Thoracic aorta (tissue), 2 donors: ENCODE measurements at regions not wholly inside any gene's neighbourhood (a gene's known extent, or its start where the extent isn't known, plus 50 kb on each side); places are given as distances from the start of the nearest gene placed in this dataset.

Experiments
- ATAC-seq: fragments of 150-250 bp; one replicate; pipeline ENCODE4 v1.8.0; 2017; ENCODE audit warnings: low read depth; ENCODE audit not compliant: insufficient number of reproducible peaks, low FRiP score
- DNase-seq: peaks from one replicate; pipeline ENCODE4 v3.0.0-alpha.2; 2020; ENCODE audit warnings: low spot score
- H3K27ac ChIP-seq, 2 donors: fragments of 200-600 bp; sonication (generic); 1 replicate in 1 of 2; 2 replicates in 1 of 2; pipeline ENCODE4 v1.5.1; 2016; ENCODE audit warnings: mild to moderate bottlenecking in 2 of 2, moderate library complexity in 2 of 2
- H3K27me3 ChIP-seq: fragments of 200-600 bp; sonication (generic); replicated peaks from 2 replicates; pipeline ENCODE4 v1.6.0; 2016; ENCODE audit warnings: mild to moderate bottlenecking; ENCODE audit not compliant: insufficient read depth
- H3K36me3 ChIP-seq: fragments of 200-600 bp; sonication (generic); one replicate; pipeline ENCODE4 v1.5.1; 2016
- H3K4me1 ChIP-seq, 2 donors: fragments of 200-600 bp; sonication (generic); 1 replicate in 1 of 2; 2 replicates in 1 of 2; pipeline versions ENCODE4 v1.5.1 to v1.6.0; 2016; ENCODE audit warnings: low read depth in 2 of 2, mild to moderate bottlenecking in 1 of 2; ENCODE audit not compliant: control insufficient read depth in 1 of 2
- H3K4me3 ChIP-seq: fragments of 200-600 bp; sonication (generic); 2 replicates; pipeline ENCODE4 v1.5.1; 2016; ENCODE audit warnings: mild to moderate bottlenecking
- H3K9me3 ChIP-seq: fragments of 200-600 bp; sonication (generic); 2 replicates; pipeline ENCODE4 v1.5.1; 2016
- CTCF ChIP-seq: fragments of 200-600 bp; sonication (generic); IDR thresholded peaks from one replicate; pipeline ENCODE4 v1.5.1; 2019; ENCODE audit warnings: antibody characterized with exemption

- H3K9me3 ChIP-seq, result no peaks in the 10 kb centered on the region
- H3K4me3 ChIP-seq, result no peak overlapping the region
- no peaks in the 10 kb centered on the region for H3K36me3 ChIP-seq
- no peak overlapping the region for H3K27ac ChIP-seq
- ATAC-seq, result no peak
- no peaks in the 10 kb centered on the region for H3K4me1 ChIP-seq
- no peak for DNase-seq
- H3K27me3 ChIP-seq, result no peaks in the 10 kb centered on the region
- TF ChIP-seq CTCF, result no peak
These were observed 76.6 kb downstream of the YIPF5 start for GRCh38 chr5:144093868-144094267.

GRCh38 chr5:144100702-144101101, 69.8 kb downstream of the YIPF5 start:
- Histone ChIP-seq H3K27me3 (no peaks in the 10 kb centered on the region), H3K4me1 (no peaks in the 10 kb centered on the region), H3K4me3 (no peak overlapping the region), H3K27ac (no peak overlapping the region), H3K9me3 (no peaks in the 10 kb centered on the region), H3K36me3 (no peaks in the 10 kb centered on the region)
- ATAC-seq, result no peak
- no peak for TF ChIP-seq CTCF
- DNase-seq, result no peak

- no peaks in the 10 kb centered on the region for H3K36me3 ChIP-seq
- DNase-seq (no peak), ATAC-seq (no peak)
- no peak overlapping the region for H3K4me3 ChIP-seq
- TF ChIP-seq CTCF, result no peak
- no peaks in the 10 kb centered on the region for H3K9me3 ChIP-seq
- H3K4me1 ChIP-seq, result no peaks in the 10 kb centered on the region
- H3K27me3 ChIP-seq, result no peaks in the 10 kb centered on the region
- H3K27ac ChIP-seq, result no peak overlapping the region
These were observed 68.8 kb downstream of the YIPF5 start for GRCh38 chr5:144101616-144102015.

DNA sequence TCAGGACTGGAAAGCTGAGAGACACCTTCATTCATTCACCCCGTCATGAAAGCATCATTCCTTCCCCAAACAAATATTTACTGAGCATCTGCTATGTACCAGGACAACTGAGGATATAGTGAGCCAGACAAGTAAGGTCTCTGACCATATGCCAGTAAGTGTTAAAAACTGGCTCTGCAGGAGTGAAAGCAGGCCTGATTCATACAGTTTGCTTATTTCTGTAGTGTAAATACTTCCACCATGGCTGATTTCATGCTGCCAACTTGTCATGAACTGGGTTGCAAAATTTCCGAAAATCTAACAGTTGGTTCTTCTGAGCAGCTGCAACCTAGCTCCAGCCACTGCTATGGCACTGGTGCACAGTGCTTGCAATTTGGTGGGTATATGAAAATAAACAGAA, 68.1 kb downstream of the YIPF5 start:
- no peak overlapping the region for H3K27ac ChIP-seq
- H3K9me3 ChIP-seq, result no peaks in the 10 kb centered on the region
- ATAC-seq (no peak), DNase-seq (no peak)
- no peaks in the 10 kb centered on the region for H3K27me3 ChIP-seq
- no peaks in the 10 kb centered on the region for H3K36me3 ChIP-seq
- TF ChIP-seq CTCF, result no peak
- H3K4me1 ChIP-seq, result no peaks in the 10 kb centered on the region
- no peak overlapping the region for H3K4me3 ChIP-seq

GRCh38 chr5:144102979-144103378, 67.5 kb downstream of the YIPF5 start:
- H3K4me1 ChIP-seq, result no peaks in the 10 kb centered on the region
- no peaks in the 10 kb centered on the region for H3K9me3 ChIP-seq
- no peaks in the 10 kb centered on the region for H3K36me3 ChIP-seq
- H3K4me3 ChIP-seq, result no peak overlapping the region
- ATAC-seq (no peak), DNase-seq (no peak)
- no peak for TF ChIP-seq CTCF
- no peaks in the 10 kb centered on the region for H3K27me3 ChIP-seq
- no peak overlapping the region for H3K27ac ChIP-seq
